ENCODE measurements at regions not wholly inside any gene's neighbourhood (a gene's known extent, or its start where the extent isn't known, plus 50 kb on each side); places are given as distances from the start of the nearest gene placed in this dataset.

GRCh38 chr12:90174956-90175355, 466.3 kb upstream of the ATP2B1 start:
- no peak for DNase-seq

GRCh38 chr12:90174198-90174510, 465.5 kb upstream of the ATP2B1 start:
- no peak for DNase-seq

GRCh38 chr12:90173499-90174197, 465.0 kb upstream of the ATP2B1 start:
- DNase-seq = no peak

- DNase-seq = no peak
These were observed 463.9 kb upstream of the ATP2B1 start for GRCh38 chr12:90172524-90172923.

- no peak for DNase-seq
These were observed 462.1 kb upstream of the ATP2B1 start for GRCh38 chr12:90170740-90171139.

- no peak for DNase-seq
These were observed 459.0 kb upstream of the ATP2B1 start for GRCh38 chr12:90167518-90168208.

- DNase-seq = no peak
These were observed 458.0 kb upstream of the ATP2B1 start for GRCh38 chr12:90166671-90167070.

GRCh38 chr12:90166012-90166411, 457.4 kb upstream of the ATP2B1 start:
- no peak for DNase-seq

GRCh38 chr12:90163975-90164374, 455.3 kb upstream of the ATP2B1 start:
- no peak for DNase-seq

- DNase-seq = no peak
These were observed 445.2 kb upstream of the ATP2B1 start for GRCh38 chr12:90153827-90154226.

- no peak for DNase-seq
These were observed 444.4 kb upstream of the ATP2B1 start for GRCh38 chr12:90152897-90153624.

GRCh38 chr12:90151491-90152015, 442.9 kb upstream of the ATP2B1 start:
- no peak for DNase-seq

GRCh38 chr12:90149453-90149852, 440.8 kb upstream of the ATP2B1 start:
- no peak for DNase-seq

- no peak for DNase-seq
These were observed 420.9 kb upstream of the ATP2B1 start for GRCh38 chr12:90129366-90130030.

- no peak for DNase-seq
These were observed 419.9 kb upstream of the ATP2B1 start for GRCh38 chr12:90128526-90128925.

- DNase-seq = no peak
These were observed 417.5 kb upstream of the ATP2B1 start for GRCh38 chr12:90126125-90126524.

- no peak for DNase-seq
These were observed 416.3 kb upstream of the ATP2B1 start for GRCh38 chr12:90124914-90125313.

- DNase-seq = no peak
These were observed 415.7 kb upstream of the ATP2B1 start for GRCh38 chr12:90124289-90124688.

- no peak for DNase-seq
These were observed 414.0 kb upstream of the ATP2B1 start for GRCh38 chr12:90122681-90123080.

- no peak for DNase-seq
These were observed 412.0 kb upstream of the ATP2B1 start for GRCh38 chr12:90120627-90121026.

GRCh38 chr12:90112666-90113065, 404.0 kb upstream of the ATP2B1 start:
- DNase-seq = no peak

- DNase-seq = no peak
These were observed 403.3 kb upstream of the ATP2B1 start for GRCh38 chr12:90111791-90112580.

GRCh38 chr12:90106568-90106967, 397.9 kb upstream of the ATP2B1 start:
- DNase-seq = no peak

Measured in activated T-cell treated with anti-CD3 and anti-CD28 coated beads, Interleukin-2, amount 50 U/mL, for 1 hour (primary cell).